Spinal cord (tissue), 9 donors: ENCODE measurements at regions not wholly inside any gene's neighbourhood (a gene's known extent, or its start where the extent isn't known, plus 50 kb on each side); places are given as distances from the start of the nearest gene placed in this dataset.

Source experiments
- DNase-seq, 6 donors: peaks; one replicate each; pipeline versions ENCODE4 v3.0.0 to v3.0.0-alpha.2; 2013 to 2015; ENCODE audit warnings: low spot score in 6 of 6, low read depth in 4 of 6
- H3K27ac ChIP-seq: one replicate; pipeline ENCODE4 v1.5.1; 2013; ENCODE audit warnings: low read depth, low read length, control low read depth
- H3K27me3 ChIP-seq: one replicate; pipeline ENCODE4 v1.6.1; 2013; ENCODE audit warnings: low read length; ENCODE audit not compliant: control insufficient read depth, insufficient read depth
- H3K36me3 ChIP-seq: one replicate; pipeline ENCODE4 v1.6.1; 2013; ENCODE audit warnings: low read length; ENCODE audit not compliant: control insufficient read depth, insufficient read depth
- H3K4me1 ChIP-seq: one replicate; pipeline ENCODE4 v1.6.1; 2013; ENCODE audit warnings: low read length; ENCODE audit not compliant: control insufficient read depth, insufficient read depth
- H3K4me3 ChIP-seq: one replicate; pipeline ENCODE4 v1.5.1; 2013; ENCODE audit warnings: low read depth, low read length, control low read depth
- H3K9me3 ChIP-seq: one replicate; pipeline ENCODE4 v1.6.1; 2013; ENCODE audit warnings: low read length; ENCODE audit not compliant: control insufficient read depth, insufficient read depth
- WGBS: methylation state at CpG from one replicate; pipeline ENCODE4 v1.1.5; 2013; ENCODE audit warnings: missing lambda C conversion rate; ENCODE audit not compliant: insufficient coverage; 5-methylcytosine and 5-hydroxymethylcytosine counted together
- donor health status: healthy.

GRCh38 chr21:27693376-27693775 lies 726.5 kb upstream of the ADAMTS5 start:
- no peak overlapping the region for H3K27ac ChIP-seq
- no peaks in the 10 kb centered on the region for H3K36me3 ChIP-seq
- no CpG with 5 or more reads among the region's 6 CpGs for WGBS
- DNase-seq: no peak
- H3K4me3 ChIP-seq: no peak overlapping the region
- H3K27me3 ChIP-seq: no peaks in the 10 kb centered on the region
- no peaks in the 10 kb centered on the region for H3K9me3 ChIP-seq
- H3K4me1 ChIP-seq: no peaks in the 10 kb centered on the region

GRCh38 chr21:27691516-27691915 lies 724.6 kb upstream of the ADAMTS5 start:
- H3K4me3 ChIP-seq: no peak overlapping the region
- H3K4me1 ChIP-seq: no peaks in the 10 kb centered on the region
- no peaks in the 10 kb centered on the region for H3K27me3 ChIP-seq
- no peaks in the 10 kb centered on the region for H3K9me3 ChIP-seq
- no peak overlapping the region for H3K27ac ChIP-seq
- WGBS: no CpG with 5 or more reads among the region's 1 CpG
- no peaks in the 10 kb centered on the region for H3K36me3 ChIP-seq
- no peak for DNase-seq

- no CpG with 5 or more reads among the region's 1 CpG for WGBS
- Histone ChIP-seq H3K4me3 (no peak overlapping the region), H3K4me1 (no peaks in the 10 kb centered on the region), H3K27ac (no peak overlapping the region), H3K9me3 (no peaks in the 10 kb centered on the region), H3K36me3 (no peaks in the 10 kb centered on the region), H3K27me3 (no peaks in the 10 kb centered on the region)
- no peak for DNase-seq
These were observed 724.1 kb upstream of the ADAMTS5 start for GRCh38 chr21:27691006-27691405.

GRCh38 chr21:27690426-27690825 lies 723.5 kb upstream of the ADAMTS5 start:
- Histone ChIP-seq H3K9me3 (no peaks in the 10 kb centered on the region), H3K27ac (no peak overlapping the region), H3K4me3 (no peak overlapping the region), H3K27me3 (no peaks in the 10 kb centered on the region), H3K4me1 (no peaks in the 10 kb centered on the region), H3K36me3 (no peaks in the 10 kb centered on the region)
- DNase-seq: peak in 1 of 6 donors; percentile 8
- WGBS: 80% methylated on average over 1 of the region's 4 CpGs

- Histone ChIP-seq H3K4me1 (no peaks in the 10 kb centered on the region), H3K36me3 (no peaks in the 10 kb centered on the region), H3K9me3 (no peaks in the 10 kb centered on the region), H3K27me3 (no peaks in the 10 kb centered on the region), H3K4me3 (no peak overlapping the region), H3K27ac (no peak overlapping the region)
- no peak for DNase-seq
These were observed 721.9 kb upstream of the ADAMTS5 start for GRCh38 chr21:27688773-27689172.

GRCh38 chr21:27683292-27683691 lies 716.4 kb upstream of the ADAMTS5 start:
- H3K27ac ChIP-seq: no peak overlapping the region
- no peak for DNase-seq
- H3K9me3 ChIP-seq: no peaks in the 10 kb centered on the region
- H3K4me1 ChIP-seq: no peaks in the 10 kb centered on the region
- WGBS: no CpG with 5 or more reads among the region's 2 CpGs
- no peaks in the 10 kb centered on the region for H3K36me3 ChIP-seq
- H3K4me3 ChIP-seq: no peak overlapping the region
- H3K27me3 ChIP-seq: no peaks in the 10 kb centered on the region

- no peaks in the 10 kb centered on the region for H3K36me3 ChIP-seq
- H3K4me1 ChIP-seq: no peaks in the 10 kb centered on the region
- no peak overlapping the region for H3K27ac ChIP-seq
- H3K27me3 ChIP-seq: no peaks in the 10 kb centered on the region
- H3K4me3 ChIP-seq: no peak overlapping the region
- no peaks in the 10 kb centered on the region for H3K9me3 ChIP-seq
- no peak for DNase-seq
- WGBS: no CpG with 5 or more reads among the region's 2 CpGs
These were observed 715.0 kb upstream of the ADAMTS5 start for GRCh38 chr21:27681841-27682240.

- no peaks in the 10 kb centered on the region for H3K27me3 ChIP-seq
- no peaks in the 10 kb centered on the region for H3K4me1 ChIP-seq
- DNase-seq: no peak
- H3K36me3 ChIP-seq: no peaks in the 10 kb centered on the region
- H3K27ac ChIP-seq: no peak overlapping the region
- no peak overlapping the region for H3K4me3 ChIP-seq
- no peaks in the 10 kb centered on the region for H3K9me3 ChIP-seq
These were observed 714.1 kb upstream of the ADAMTS5 start for GRCh38 chr21:27681038-27681437.

GRCh38 chr21:27680181-27680580 lies 713.3 kb upstream of the ADAMTS5 start:
- no peaks in the 10 kb centered on the region for H3K27me3 ChIP-seq
- no peaks in the 10 kb centered on the region for H3K4me1 ChIP-seq
- no peak overlapping the region for H3K4me3 ChIP-seq
- H3K36me3 ChIP-seq: no peaks in the 10 kb centered on the region
- no peaks in the 10 kb centered on the region for H3K9me3 ChIP-seq
- H3K27ac ChIP-seq: no peak overlapping the region
- DNase-seq: peak in 1 of 6 donors; percentile 9

GRCh38 chr21:27678511-27678910 lies 711.6 kb upstream of the ADAMTS5 start:
- H3K4me3 ChIP-seq: no peak overlapping the region
- no peak overlapping the region for H3K27ac ChIP-seq
- no peaks in the 10 kb centered on the region for H3K27me3 ChIP-seq
- no peaks in the 10 kb centered on the region for H3K4me1 ChIP-seq
- 100% methylated on average over 1 of the region's 2 CpGs for whole genome bisulfite sequencing
- no peaks in the 10 kb centered on the region for H3K36me3 ChIP-seq
- no peaks in the 10 kb centered on the region for H3K9me3 ChIP-seq
- no peak for DNase-seq

- H3K4me1 ChIP-seq: no peaks in the 10 kb centered on the region
- H3K27ac ChIP-seq: no peak overlapping the region
- no peaks in the 10 kb centered on the region for H3K9me3 ChIP-seq
- WGBS: 50% methylated on average over 1 of the region's 2 CpGs
- H3K36me3 ChIP-seq: no peaks in the 10 kb centered on the region
- no peak overlapping the region for H3K4me3 ChIP-seq
- DNase-seq: no peak
- H3K27me3 ChIP-seq: no peaks in the 10 kb centered on the region
These were observed 710.7 kb upstream of the ADAMTS5 start for GRCh38 chr21:27677546-27677945.
